Stimulated activated effector memory CD8-positive, alpha-beta T cell treated with anti-CD3 and anti-CD28 coated beads, Interleukin-12 subunit alpha, Interleukin-12 subunit beta, amount 100 ng/mL, for 72 hours (primary cell): ENCODE measurements at regions not wholly inside any gene's neighbourhood (a gene's known extent, or its start where the extent isn't known, plus 50 kb on each side); places are given as distances from the start of the nearest gene placed in this dataset.

Experiments
- ATAC-seq: fragments of 150-1000 bp; cut with Tn5 transposase; 2 replicates; pipeline ENCODE4 v1.10.0; 2021
- DNase-seq, 2 donors: peaks; one replicate each; pipeline ENCODE4 v3.0.0; 2021 to 2022; ENCODE audit warnings: low spot score in 2 of 2
- H3K27ac Mint-ChIP-seq: one replicate; pipeline ENCODE4 v1.8.0; 2022; ENCODE audit warnings: mild to moderate bottlenecking, mixed read lengths
- H3K36me3 Mint-ChIP-seq: one replicate; pipeline ENCODE4 v1.8.0; 2022; ENCODE audit warnings: mild to moderate bottlenecking, mixed read lengths
- H3K4me1 Mint-ChIP-seq: one replicate; pipeline ENCODE4 v1.8.0; 2022; ENCODE audit warnings: mixed read lengths
- H3K4me3 Mint-ChIP-seq: one replicate; pipeline ENCODE4 v1.8.0; 2022; ENCODE audit warnings: mild to moderate bottlenecking, mixed read lengths
- H3K9me3 Mint-ChIP-seq: one replicate; pipeline ENCODE4 v1.8.0; 2022; ENCODE audit warnings: mixed read lengths

- H3K9me3 Mint-ChIP-seq, result no peaks in the 10 kb centered on the region
- ATAC-seq, result no peak
- H3K36me3 Mint-ChIP-seq, result no peaks in the 10 kb centered on the region
- no peak overlapping the region for H3K27ac Mint-ChIP-seq
- DNase-seq, result no peak
- H3K4me1 Mint-ChIP-seq, result no peaks in the 10 kb centered on the region
- H3K4me3 Mint-ChIP-seq, result no peak overlapping the region
These were observed 92.3 kb downstream of the C1D start for GRCh38 chr2:67970542-67970941.

DNA sequence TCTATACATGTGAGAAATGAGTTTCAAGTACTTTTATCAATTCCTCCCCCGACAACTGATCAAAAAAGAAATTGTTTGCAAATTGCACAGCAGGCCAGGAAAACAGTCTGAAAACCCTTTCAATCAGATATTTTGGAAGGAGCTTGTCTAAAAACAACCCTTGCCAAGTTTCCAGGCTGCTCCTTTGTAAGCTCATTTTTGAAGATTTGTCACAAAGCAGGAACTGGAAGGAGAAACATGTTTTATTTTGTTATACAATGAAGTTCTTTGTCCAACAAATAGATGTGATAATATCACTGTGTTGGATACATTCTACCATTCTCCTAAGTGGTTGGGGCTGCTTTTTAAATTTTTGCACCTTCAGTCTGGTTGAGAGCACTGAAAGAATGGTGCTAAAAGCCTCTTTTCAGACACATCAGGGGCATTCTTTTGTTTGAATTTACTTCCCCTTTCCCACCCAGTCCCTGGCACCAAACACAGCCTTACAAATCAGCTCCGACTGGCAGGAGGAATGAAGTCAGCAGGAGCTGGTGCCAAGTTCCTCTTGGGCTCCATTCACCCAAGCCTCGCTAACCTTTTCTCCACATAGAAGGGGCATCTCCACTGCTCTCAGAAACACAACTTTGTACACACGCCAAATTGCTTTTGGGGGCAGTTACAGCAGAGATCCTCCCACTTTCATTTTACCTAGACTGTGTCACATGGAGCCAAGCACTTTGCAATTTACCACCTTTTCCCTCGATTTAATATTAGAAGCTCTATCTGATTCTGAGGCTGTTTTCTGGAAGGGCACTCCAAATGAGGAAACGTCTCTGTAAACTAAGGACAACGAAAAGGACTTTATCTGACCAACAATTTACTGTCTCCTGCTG lies 88.0 kb downstream of the C1D start:
- ATAC-seq, result no peak
- no peak for DNase-seq
- H3K4me1 Mint-ChIP-seq, result no peaks in the 10 kb centered on the region
- H3K4me3 Mint-ChIP-seq, result no peak overlapping the region
- no peak overlapping the region for H3K27ac Mint-ChIP-seq
- H3K9me3 Mint-ChIP-seq, result no peaks in the 10 kb centered on the region
- H3K36me3 Mint-ChIP-seq, result no peaks in the 10 kb centered on the region

DNA sequence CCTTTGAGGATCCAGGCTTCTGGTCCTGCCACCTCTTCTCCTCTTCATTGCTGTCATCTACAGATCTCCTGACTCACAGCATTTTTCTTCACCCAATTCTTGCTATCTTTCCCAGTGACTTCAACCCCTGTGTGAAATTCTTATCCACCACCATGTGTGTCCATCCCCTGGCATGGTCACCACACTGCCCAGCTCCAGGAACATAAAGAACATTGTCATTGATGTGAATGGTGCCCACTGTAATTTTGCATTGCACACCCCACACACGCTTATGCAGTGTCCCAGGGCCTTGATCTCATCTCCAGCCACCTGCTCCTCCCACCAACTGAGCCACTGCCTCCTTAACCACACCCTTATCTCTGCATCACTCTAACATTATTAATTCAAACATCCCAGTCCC lies 85.3 kb downstream of the C1D start:
- no peak overlapping the region for H3K27ac Mint-ChIP-seq
- H3K4me3 Mint-ChIP-seq, result no peak overlapping the region
- peaks cover 2% of the 10 kb centered on the region for H3K9me3 Mint-ChIP-seq
- ATAC-seq, result no peak
- no peaks in the 10 kb centered on the region for H3K4me1 Mint-ChIP-seq
- no peak for DNase-seq
- H3K36me3 Mint-ChIP-seq, result no peaks in the 10 kb centered on the region

DNA sequence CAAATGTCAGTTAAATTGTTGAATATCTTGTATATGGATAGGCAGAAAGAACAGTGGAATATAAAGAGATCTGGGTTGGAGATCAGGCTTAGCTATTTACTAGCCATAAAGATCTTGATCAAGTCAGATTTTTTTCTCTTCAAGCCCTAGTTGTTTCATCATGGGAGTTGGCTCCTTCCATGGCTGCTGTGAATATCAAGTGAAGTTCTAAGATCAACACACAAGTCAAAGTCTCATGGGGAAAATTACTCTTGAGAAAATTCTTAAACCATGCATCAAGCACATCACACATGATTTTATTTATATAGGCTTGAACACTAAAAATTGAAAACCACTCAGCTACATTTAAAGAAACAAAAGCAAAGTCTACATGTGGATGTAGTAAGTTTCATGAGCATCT lies 79.8 kb downstream of the C1D start:
- ATAC-seq, result no peak
- H3K36me3 Mint-ChIP-seq, result no peaks in the 10 kb centered on the region

DNA sequence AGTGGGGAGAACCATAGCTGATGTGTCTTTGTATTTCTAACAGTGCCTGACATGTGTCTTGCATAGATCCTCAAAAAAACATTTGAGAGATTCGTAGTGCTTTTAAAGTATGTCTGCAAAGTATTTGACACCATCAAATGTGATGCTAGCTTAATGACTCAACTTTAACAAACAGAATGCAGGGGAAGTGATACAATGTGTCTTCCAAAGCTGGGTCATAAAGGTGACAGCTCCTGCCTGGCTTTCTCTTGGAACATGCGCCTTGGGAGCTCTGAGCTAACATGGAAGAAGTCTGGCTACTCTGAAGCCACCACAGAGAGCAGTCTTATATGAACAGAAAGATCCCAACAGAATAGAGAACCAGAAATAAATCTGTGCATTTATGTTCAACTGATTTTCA lies 78.2 kb downstream of the C1D start:
- ATAC-seq (no peak), DNase-seq (no peak)
- no peaks in the 10 kb centered on the region for H3K36me3 Mint-ChIP-seq
- H3K9me3 Mint-ChIP-seq, result peaks cover 2% of the 10 kb centered on the region
- H3K4me3 Mint-ChIP-seq, result no peak overlapping the region
- H3K27ac Mint-ChIP-seq, result no peak overlapping the region
- no peaks in the 10 kb centered on the region for H3K4me1 Mint-ChIP-seq

More for the DNA sequence above, 79.8 kb downstream of the C1D start:
- H3K27ac Mint-ChIP-seq, result no peak overlapping the region
- H3K9me3 Mint-ChIP-seq, result peaks cover 2% of the 10 kb centered on the region
- no peaks in the 10 kb centered on the region for H3K4me1 Mint-ChIP-seq
- H3K4me3 Mint-ChIP-seq, result no peak overlapping the region
- no peak for DNase-seq

DNA sequence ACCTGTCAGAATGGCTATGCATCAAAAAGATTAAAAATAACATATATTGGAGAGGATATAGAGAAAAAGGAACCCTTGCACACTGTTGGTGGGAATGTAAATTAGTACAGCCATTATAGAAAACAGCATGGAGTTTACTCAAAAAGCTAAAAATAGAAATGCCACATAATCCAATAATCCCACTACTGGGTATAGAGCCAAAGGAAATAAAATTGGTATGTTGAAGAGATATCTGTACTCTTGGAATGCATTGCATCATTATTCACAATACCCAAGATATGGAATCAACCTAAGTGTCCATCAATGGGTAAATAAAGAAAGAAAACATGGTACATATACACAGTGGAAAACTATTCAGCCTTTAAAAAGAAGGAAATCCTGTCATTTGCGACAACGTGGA lies 77.2 kb downstream of the C1D start:
- Mint-ChIP-seq H3K4me1 (no peaks in the 10 kb centered on the region), H3K4me3 (no peak overlapping the region), H3K36me3 (no peaks in the 10 kb centered on the region), H3K9me3 (peaks cover 2% of the 10 kb centered on the region), H3K27ac (no peak overlapping the region)
- ATAC-seq (no peak), DNase-seq (no peak)

GRCh38 chr2:67986258-67986657 lies 76.5 kb downstream of the C1D start:
- Mint-ChIP-seq H3K36me3 (no peaks in the 10 kb centered on the region), H3K4me3 (no peak overlapping the region), H3K27ac (no peak overlapping the region), H3K4me1 (no peaks in the 10 kb centered on the region), H3K9me3 (peaks cover 2% of the 10 kb centered on the region)
- DNase-seq (no peak), ATAC-seq (no peak)
